GM23338 (cell line): ENCODE measurements at regions not wholly inside any gene's neighbourhood (a gene's known extent, or its start where the extent isn't known, plus 50 kb on each side); places are given as distances from the start of the nearest gene placed in this dataset.

Source experiments
- ATAC-seq: fragments of 200-7000 bp; cut with Tn5 transposase; 3 replicates; pipeline ENCODE4 v1.9.1; 2020
- DNase-seq: peaks from one replicate; pipeline ENCODE4 v3.0.0-alpha.2; 2015; ENCODE audit warnings: low spot score
- H2AFZ ChIP-seq: fragments of 200-600 bp; sonication (generic); 2 replicates; pipeline ENCODE4 v1.8.0; 2016; ENCODE audit warnings: antibody characterized with exemption, mild to moderate bottlenecking, moderate library complexity
- H3F3A ChIP-seq: fragments of 200-600 bp; sonication (generic); replicated peaks from 2 replicates; pipeline ENCODE4 v1.8.0; 2017; ENCODE audit warnings: antibody characterized with exemption, mixed run types, low read depth
- H3K27ac ChIP-seq: fragments of 200-600 bp; sonication (generic); 2 replicates; pipeline ENCODE4 v1.6.1; 2016; ENCODE audit warnings: low read depth
- H3K27me3 ChIP-seq: fragments of 200-600 bp; sonication (generic); 2 replicates; pipeline ENCODE4 v1.8.0; 2016; ENCODE audit warnings: mild to moderate bottlenecking, mixed run types, moderate library complexity; ENCODE audit not compliant: insufficient read depth
- H3K36me3 ChIP-seq: fragments of 200-600 bp; sonication (generic); 2 replicates; pipeline ENCODE4 v1.8.0; 2016; ENCODE audit warnings: mild to moderate bottlenecking; ENCODE audit not compliant: insufficient read depth
- H3K4me1 ChIP-seq: fragments of 200-600 bp; sonication (generic); 2 replicates; pipeline ENCODE4 v1.8.0; 2016; ENCODE audit warnings: mild to moderate bottlenecking, moderate library complexity; ENCODE audit not compliant: insufficient read depth
- H3K4me2 ChIP-seq: fragments of 200-600 bp; sonication (generic); 2 replicates; pipeline ENCODE4 v1.7.1; 2017; ENCODE audit warnings: mixed run types
- H3K4me3 ChIP-seq: fragments of 200-600 bp; sonication (generic); 2 replicates; pipeline ENCODE4 v1.6.1; 2016; ENCODE audit warnings: mixed run types
- H3K79me2 ChIP-seq: fragments of 200-600 bp; sonication (generic); replicated peaks from 2 replicates; pipeline ENCODE4 v1.8.0; 2017; ENCODE audit warnings: mild to moderate bottlenecking; ENCODE audit not compliant: insufficient read depth
- H3K9me2 ChIP-seq: fragments of 200-600 bp; sonication (generic); 2 replicates; pipeline ENCODE4 v1.8.0; 2017; ENCODE audit not compliant: insufficient read depth
- H4K20me1 ChIP-seq: fragments of 200-600 bp; sonication (generic); replicated peaks from 2 replicates; pipeline ENCODE4 v1.8.0; 2017; ENCODE audit warnings: mild to moderate bottlenecking; ENCODE audit not compliant: insufficient read depth
- H3K27ac Mint-ChIP-seq: 2 replicates; pipeline ENCODE4 v1.8.0; 2020; ENCODE audit warnings: inconsistent platforms, mild to moderate bottlenecking, moderate library complexity, mixed read lengths
- H3K27me3 Mint-ChIP-seq: 3 replicates; pipeline ENCODE4 v1.8.0; 2022; ENCODE audit warnings: low read depth, mild to moderate bottlenecking, moderate library complexity, mixed read lengths, inconsistent platforms; ENCODE audit not compliant: insufficient read depth, poor library complexity
- H3K36me3 Mint-ChIP-seq: 3 replicates; pipeline ENCODE4 v1.8.0; 2021; ENCODE audit warnings: low read depth, mild to moderate bottlenecking, inconsistent platforms, moderate library complexity, mixed read lengths
- H3K4me1 Mint-ChIP-seq: 3 replicates; pipeline ENCODE4 v1.8.0; 2020; ENCODE audit warnings: mild to moderate bottlenecking, inconsistent platforms, mixed read lengths
- H3K4me3 Mint-ChIP-seq: 3 replicates; pipeline ENCODE4 v1.8.0; 2021; ENCODE audit warnings: moderate library complexity, mild to moderate bottlenecking, inconsistent platforms, mixed read lengths
- H3K9me3 Mint-ChIP-seq: 3 replicates; pipeline ENCODE4 v1.8.0; 2020; ENCODE audit warnings: moderate library complexity, mild to moderate bottlenecking, inconsistent platforms, mixed read lengths
- CREB1 ChIP-seq: fragments of 250-450 bp; sonication (Bioruptor Pico); IDR thresholded peaks from 2 replicates; pipeline ENCODE4 v1.5.0; 2020; ENCODE audit warnings: low read depth, mild to moderate bottlenecking, moderate library complexity
- ETS1 ChIP-seq: IDR thresholded peaks from 2 replicates; pipeline ENCODE4 v1.6.1; 2016; ENCODE audit warnings: antibody characterized with exemption
- EZH2 ChIP-seq: fragments of 200-600 bp; sonication (generic); IDR thresholded peaks from one replicate; pipeline ENCODE4 v1.8.0; 2017; ENCODE audit warnings: antibody characterized with exemption, mild to moderate bottlenecking, low read depth; ENCODE audit not compliant: unreplicated experiment
- EZH2phosphoT487 ChIP-seq: fragments of 200-600 bp; sonication (generic); IDR thresholded peaks from one replicate; pipeline ENCODE4 v1.8.1; 2018; ENCODE audit warnings: antibody characterized with exemption; ENCODE audit not compliant: unreplicated experiment
- JUNB ChIP-seq: IDR thresholded peaks from one replicate; pipeline ENCODE4 v1.6.1; 2016; ENCODE audit warnings: antibody characterized with exemption; ENCODE audit not compliant: unreplicated experiment
- NANOG ChIP-seq: IDR thresholded peaks from 2 replicates; pipeline ENCODE4 v1.6.1; 2016; ENCODE audit warnings: antibody characterized with exemption, borderline replicate concordance
- POLR2AphosphoS5 ChIP-seq: IDR thresholded peaks from 2 replicates; pipeline ENCODE4 v1.6.1; 2016; ENCODE audit warnings: antibody characterized with exemption, low read depth
- STAT1 ChIP-seq: IDR thresholded peaks from one replicate; pipeline ENCODE4 v1.6.1; 2016; ENCODE audit warnings: antibody characterized with exemption; ENCODE audit not compliant: unreplicated experiment
- ZNF114 ChIP-seq: fragments of 250-450 bp; sonication (Bioruptor Pico); IDR thresholded peaks from 2 replicates; pipeline ENCODE4 v1.5.0; 2020; ENCODE audit warnings: mild to moderate bottlenecking, moderate library complexity
- ZNF331 ChIP-seq: fragments of 250-450 bp; sonication (Bioruptor Pico); IDR thresholded peaks from 2 replicates; pipeline ENCODE4 v1.5.0; 2020; ENCODE audit warnings: low read depth, mild to moderate bottlenecking, moderate library complexity
- ZNF462 ChIP-seq: fragments of 250-450 bp; sonication (Bioruptor Pico); IDR thresholded peaks from 2 replicates; pipeline ENCODE4 v1.5.0; 2020; ENCODE audit warnings: mild to moderate bottlenecking, moderate library complexity
- TF ChIP-seq, protein P1 (sequence below), 2 experiments: fragments of 200-600 bp in 1 of 2; sonication (generic) in 1 of 2; conservative IDR thresholded peaks; 2 replicates each; pipeline versions ENCODE4 v1.5.1 to v1.6.1; 2016 to 2017; ENCODE audit warnings: antibody characterized with exemption in 2 of 2, low read depth in 2 of 2, mild to moderate bottlenecking in 2 of 2, moderate library complexity in 1 of 2
- TF ChIP-seq, protein P2 (sequence below): IDR thresholded peaks from one replicate; pipeline ENCODE4 v1.6.1; 2018; ENCODE audit warnings: antibody characterized with exemption; ENCODE audit not compliant: unreplicated experiment

DNA sequence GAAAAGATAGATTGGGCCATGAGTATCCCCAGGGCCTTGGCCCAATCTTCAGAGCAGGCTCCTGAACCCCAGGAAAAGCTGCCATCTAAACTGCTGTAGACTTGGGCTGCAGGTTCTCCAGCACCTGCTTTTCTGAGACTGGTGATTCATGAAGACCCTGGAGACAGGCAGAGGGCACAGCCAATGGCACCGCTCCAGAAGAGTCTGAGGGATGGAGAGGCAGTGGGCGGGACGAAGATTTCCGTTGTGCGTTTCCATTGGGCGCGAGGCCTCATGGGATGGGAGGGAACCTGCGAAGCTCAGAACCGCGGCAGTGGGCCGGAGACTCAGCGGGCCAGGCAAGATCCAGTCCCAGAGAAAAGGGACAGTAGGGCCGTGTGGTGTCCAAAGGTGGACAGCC lies 375.1 kb downstream of the IPO8 start:
- DNase-seq (no peak), ATAC-seq (no peak)
- TF ChIP-seq JUNB: no peak
- TF ChIP-seq, protein P1, sequence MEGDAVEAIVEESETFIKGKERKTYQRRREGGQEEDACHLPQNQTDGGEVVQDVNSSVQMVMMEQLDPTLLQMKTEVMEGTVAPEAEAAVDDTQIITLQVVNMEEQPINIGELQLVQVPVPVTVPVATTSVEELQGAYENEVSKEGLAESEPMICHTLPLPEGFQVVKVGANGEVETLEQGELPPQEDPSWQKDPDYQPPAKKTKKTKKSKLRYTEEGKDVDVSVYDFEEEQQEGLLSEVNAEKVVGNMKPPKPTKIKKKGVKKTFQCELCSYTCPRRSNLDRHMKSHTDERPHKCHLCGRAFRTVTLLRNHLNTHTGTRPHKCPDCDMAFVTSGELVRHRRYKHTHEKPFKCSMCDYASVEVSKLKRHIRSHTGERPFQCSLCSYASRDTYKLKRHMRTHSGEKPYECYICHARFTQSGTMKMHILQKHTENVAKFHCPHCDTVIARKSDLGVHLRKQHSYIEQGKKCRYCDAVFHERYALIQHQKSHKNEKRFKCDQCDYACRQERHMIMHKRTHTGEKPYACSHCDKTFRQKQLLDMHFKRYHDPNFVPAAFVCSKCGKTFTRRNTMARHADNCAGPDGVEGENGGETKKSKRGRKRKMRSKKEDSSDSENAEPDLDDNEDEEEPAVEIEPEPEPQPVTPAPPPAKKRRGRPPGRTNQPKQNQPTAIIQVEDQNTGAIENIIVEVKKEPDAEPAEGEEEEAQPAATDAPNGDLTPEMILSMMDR (conservative IDR thresholded peaks at IDR 0.05; ENCODE audit: low read depth in 2 of 2): no peak
- no peak for TF ChIP-seq ZNF462 (CRISPR knock-in tag)
- no peak for TF ChIP-seq ETS1
- TF ChIP-seq ZNF114: no peak
- TF ChIP-seq STAT1: no peak
- no peak for TF ChIP-seq CREB1 (CRISPR knock-in tag)
- TF ChIP-seq EZH2phosphoT487: no peak
- TF ChIP-seq, protein P2, sequence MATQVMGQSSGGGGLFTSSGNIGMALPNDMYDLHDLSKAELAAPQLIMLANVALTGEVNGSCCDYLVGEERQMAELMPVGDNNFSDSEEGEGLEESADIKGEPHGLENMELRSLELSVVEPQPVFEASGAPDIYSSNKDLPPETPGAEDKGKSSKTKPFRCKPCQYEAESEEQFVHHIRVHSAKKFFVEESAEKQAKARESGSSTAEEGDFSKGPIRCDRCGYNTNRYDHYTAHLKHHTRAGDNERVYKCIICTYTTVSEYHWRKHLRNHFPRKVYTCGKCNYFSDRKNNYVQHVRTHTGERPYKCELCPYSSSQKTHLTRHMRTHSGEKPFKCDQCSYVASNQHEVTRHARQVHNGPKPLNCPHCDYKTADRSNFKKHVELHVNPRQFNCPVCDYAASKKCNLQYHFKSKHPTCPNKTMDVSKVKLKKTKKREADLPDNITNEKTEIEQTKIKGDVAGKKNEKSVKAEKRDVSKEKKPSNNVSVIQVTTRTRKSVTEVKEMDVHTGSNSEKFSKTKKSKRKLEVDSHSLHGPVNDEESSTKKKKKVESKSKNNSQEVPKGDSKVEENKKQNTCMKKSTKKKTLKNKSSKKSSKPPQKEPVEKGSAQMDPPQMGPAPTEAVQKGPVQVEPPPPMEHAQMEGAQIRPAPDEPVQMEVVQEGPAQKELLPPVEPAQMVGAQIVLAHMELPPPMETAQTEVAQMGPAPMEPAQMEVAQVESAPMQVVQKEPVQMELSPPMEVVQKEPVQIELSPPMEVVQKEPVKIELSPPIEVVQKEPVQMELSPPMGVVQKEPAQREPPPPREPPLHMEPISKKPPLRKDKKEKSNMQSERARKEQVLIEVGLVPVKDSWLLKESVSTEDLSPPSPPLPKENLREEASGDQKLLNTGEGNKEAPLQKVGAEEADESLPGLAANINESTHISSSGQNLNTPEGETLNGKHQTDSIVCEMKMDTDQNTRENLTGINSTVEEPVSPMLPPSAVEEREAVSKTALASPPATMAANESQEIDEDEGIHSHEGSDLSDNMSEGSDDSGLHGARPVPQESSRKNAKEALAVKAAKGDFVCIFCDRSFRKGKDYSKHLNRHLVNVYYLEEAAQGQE: no peak
- no peak for TF ChIP-seq POLR2AphosphoS5
- no peak for TF ChIP-seq ZNF331 (CRISPR knock-in tag)
- TF ChIP-seq EZH2: no peak
- no peak for TF ChIP-seq NANOG
- Histone ChIP-seq H3K27ac (no peak overlapping the region), H3K36me3 (no peaks in the 10 kb centered on the region), H2AFZ (no peak overlapping the region), H3K9me2 (peaks cover 21% of the 10 kb centered on the region), H3F3A (no peaks in the 10 kb centered on the region), H3K4me1 (no peaks in the 10 kb centered on the region), H3K27me3 (no peaks in the 10 kb centered on the region), H4K20me1 (no peaks in the 10 kb centered on the region), H3K4me2 (no peak overlapping the region), H3K4me3 (no peak overlapping the region), H3K79me2 (no peaks in the 10 kb centered on the region)
- Mint-ChIP-seq H3K36me3 (no peaks in the 10 kb centered on the region; the same call in 1 of the 3 replicates), H3K27ac (no peak overlapping the region), H3K9me3 (peaks cover 10% of the 10 kb centered on the region; the same call in 2 of the 3 replicates), H3K27me3 (peaks cover 6% of the 10 kb centered on the region), H3K4me1 (no peaks in the 10 kb centered on the region), H3K4me3 (no peak overlapping the region)
